ENCODE measurements at regions not wholly inside any gene's neighbourhood (a gene's known extent, or its start where the extent isn't known, plus 50 kb on each side); places are given as distances from the start of the nearest gene placed in this dataset.
"Not testable (repeated sequence)": the region's sequence is repeated elsewhere in the genome, so short reads cannot be mapped to it uniquely, and the experiment has no call there.

- H3K4me1 ChIP-seq, result no peaks in the 10 kb centered on the region
- no peak overlapping the region for H3K9ac ChIP-seq (ENCODE audit: low read depth in 2 of 2, low read length in 2 of 2)
- intact Hi-C loops (cut with DNase I), result loop anchor here (10.0 kb wide), 1 partner anchor 97 kb away; no protein-coding TSS in a partner anchor
- H3K4me3 ChIP-seq, result no peak overlapping the region
- H3K27me3 ChIP-seq, result no peaks in the 10 kb centered on the region
- no peak for DNase-seq
- no peak overlapping the region for H3K27ac ChIP-seq
- H3K9me3 ChIP-seq, result no peaks in the 10 kb centered on the region
- TF ChIP-seq, protein P1, sequence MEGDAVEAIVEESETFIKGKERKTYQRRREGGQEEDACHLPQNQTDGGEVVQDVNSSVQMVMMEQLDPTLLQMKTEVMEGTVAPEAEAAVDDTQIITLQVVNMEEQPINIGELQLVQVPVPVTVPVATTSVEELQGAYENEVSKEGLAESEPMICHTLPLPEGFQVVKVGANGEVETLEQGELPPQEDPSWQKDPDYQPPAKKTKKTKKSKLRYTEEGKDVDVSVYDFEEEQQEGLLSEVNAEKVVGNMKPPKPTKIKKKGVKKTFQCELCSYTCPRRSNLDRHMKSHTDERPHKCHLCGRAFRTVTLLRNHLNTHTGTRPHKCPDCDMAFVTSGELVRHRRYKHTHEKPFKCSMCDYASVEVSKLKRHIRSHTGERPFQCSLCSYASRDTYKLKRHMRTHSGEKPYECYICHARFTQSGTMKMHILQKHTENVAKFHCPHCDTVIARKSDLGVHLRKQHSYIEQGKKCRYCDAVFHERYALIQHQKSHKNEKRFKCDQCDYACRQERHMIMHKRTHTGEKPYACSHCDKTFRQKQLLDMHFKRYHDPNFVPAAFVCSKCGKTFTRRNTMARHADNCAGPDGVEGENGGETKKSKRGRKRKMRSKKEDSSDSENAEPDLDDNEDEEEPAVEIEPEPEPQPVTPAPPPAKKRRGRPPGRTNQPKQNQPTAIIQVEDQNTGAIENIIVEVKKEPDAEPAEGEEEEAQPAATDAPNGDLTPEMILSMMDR (IDR thresholded peaks at IDR 0.05), result no peak
- H3K36me3 ChIP-seq, result no peaks in the 10 kb centered on the region
These were observed 159.0 kb upstream of the PTGFR start for GRCh38 chr1:78331799-78332198.

- intact Hi-C loops (cut with DNase I), result loop anchor here (10.0 kb wide), 1 partner anchor 99 kb away; no protein-coding TSS in a partner anchor
- DNase-seq, result no peak
- no peak overlapping the region for H3K4me3 ChIP-seq
- H3K27me3 ChIP-seq, result no peaks in the 10 kb centered on the region
- H3K4me1 ChIP-seq, result no peaks in the 10 kb centered on the region
- H3K27ac ChIP-seq, result no peak overlapping the region
- no peaks in the 10 kb centered on the region for H3K36me3 ChIP-seq
- H3K9ac ChIP-seq (ENCODE audit: low read depth in 2 of 2, low read length in 2 of 2), result no peak overlapping the region
- no peaks in the 10 kb centered on the region for H3K9me3 ChIP-seq
- TF ChIP-seq, protein P1 (IDR thresholded peaks at IDR 0.05), result peak; percentile 55
These were observed 157.3 kb upstream of the PTGFR start for GRCh38 chr1:78333502-78333901.

GRCh38 chr1:78334114-78334513 lies 156.7 kb upstream of the PTGFR start:
- no peaks in the 10 kb centered on the region for H3K4me1 ChIP-seq
- intact Hi-C loops (cut with DNase I), result loop anchor here (10.0 kb wide), 1 partner anchor 99 kb away; no protein-coding TSS in a partner anchor
- DNase-seq, result no peak
- H3K9ac ChIP-seq (ENCODE audit: low read depth in 2 of 2, low read length in 2 of 2), result no peak overlapping the region
- TF ChIP-seq, protein P1 (IDR thresholded peaks at IDR 0.05), result no peak
- no peaks in the 10 kb centered on the region for H3K27me3 ChIP-seq
- H3K4me3 ChIP-seq, result no peak overlapping the region
- H3K9me3 ChIP-seq, result no peaks in the 10 kb centered on the region
- no peak overlapping the region for H3K27ac ChIP-seq
- no peaks in the 10 kb centered on the region for H3K36me3 ChIP-seq

GRCh38 chr1:78334952-78335351 lies 155.8 kb upstream of the PTGFR start:
- no peaks in the 10 kb centered on the region for H3K27me3 ChIP-seq
- H3K4me1 ChIP-seq, result no peaks in the 10 kb centered on the region
- intact Hi-C loops (cut with DNase I), result loop anchor here (10.0 kb wide), 1 partner anchor 100 kb away; no protein-coding TSS in a partner anchor
- H3K4me3 ChIP-seq, result no peak overlapping the region
- no peak overlapping the region for H3K27ac ChIP-seq
- H3K9me3 ChIP-seq, result no peaks in the 10 kb centered on the region
- H3K9ac ChIP-seq (ENCODE audit: low read depth in 2 of 2, low read length in 2 of 2), result no peak overlapping the region
- TF ChIP-seq, protein P1 (IDR thresholded peaks at IDR 0.05), result no peak
- no peaks in the 10 kb centered on the region for H3K36me3 ChIP-seq
- no peak for DNase-seq

DNA sequence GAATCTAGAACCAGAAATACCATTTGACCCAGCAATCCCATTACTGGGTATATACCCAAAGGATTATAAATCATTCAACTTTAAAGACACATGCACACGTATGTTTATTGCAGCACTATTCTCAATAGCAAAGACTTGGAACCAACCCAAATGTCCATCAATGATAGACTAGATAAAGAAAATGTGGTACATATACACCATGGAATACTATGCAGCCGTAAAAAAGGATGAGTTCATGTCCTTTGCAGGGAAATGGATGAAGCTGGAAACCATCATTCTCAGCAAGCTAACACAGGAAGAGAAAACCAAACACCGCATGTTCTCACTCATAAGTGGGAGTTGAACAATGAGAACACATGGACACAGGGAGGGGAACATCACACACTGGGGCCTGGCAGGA lies 154.0 kb upstream of the PTGFR start:
- H3K9me3 ChIP-seq, DNase-seq, H3K4me3 ChIP-seq: not testable (repeated sequence)

GRCh38 chr1:78339490-78339889 lies 151.3 kb upstream of the PTGFR start:
- DNase-seq, result no peak
- no peaks in the 10 kb centered on the region for H3K27me3 ChIP-seq
- no peak overlapping the region for H3K27ac ChIP-seq
- H3K9ac ChIP-seq (ENCODE audit: low read depth in 2 of 2, low read length in 2 of 2), result no peak overlapping the region
- no peaks in the 10 kb centered on the region for H3K4me1 ChIP-seq
- TF ChIP-seq, protein P1 (IDR thresholded peaks at IDR 0.05), result no peak
- no peaks in the 10 kb centered on the region for H3K36me3 ChIP-seq
- H3K9me3 ChIP-seq, result no peaks in the 10 kb centered on the region
- no peak overlapping the region for H3K4me3 ChIP-seq
- intact Hi-C loops (cut with DNase I), result loop anchor here (10.0 kb wide), 1 partner anchor 105 kb away; no protein-coding TSS in a partner anchor

More for the DNA sequence above, 154.0 kb upstream of the PTGFR start:
- intact Hi-C loops (cut with DNase I), result loop anchor here (10.0 kb wide), 1 partner anchor 102 kb away; no protein-coding TSS in a partner anchor
- not testable (repeated sequence) for H3K36me3 ChIP-seq; H3K27me3 ChIP-seq; H3K27ac ChIP-seq; H3K9ac ChIP-seq (ENCODE audit: low read depth in 2 of 2, low read length in 2 of 2); H3K4me1 ChIP-seq
